ENCODE measurements at regions not wholly inside any gene's neighbourhood (a gene's known extent, or its start where the extent isn't known, plus 50 kb on each side); places are given as distances from the start of the nearest gene placed in this dataset.

DNA sequence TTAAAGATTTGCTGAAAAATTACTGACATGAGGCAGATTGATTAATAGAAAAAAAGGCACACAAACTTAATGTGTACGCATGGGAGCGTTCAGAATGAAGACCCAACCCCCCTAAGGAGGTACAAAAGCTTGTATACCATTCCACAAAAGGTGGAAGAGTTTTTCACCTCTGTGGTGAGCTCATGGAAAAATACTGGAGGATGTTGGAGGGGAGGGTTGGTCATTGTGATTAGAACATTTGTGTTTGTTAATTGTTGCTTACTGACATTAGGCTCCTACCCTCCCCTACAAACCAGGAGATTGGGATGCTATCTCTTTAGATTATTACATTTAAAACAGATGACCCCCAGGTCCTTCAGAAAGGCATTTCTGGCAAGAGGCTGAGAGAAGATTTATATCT, 1973.3 kb downstream of the OLFM4 start:
- Histone ChIP-seq H4K20me1 (ENCODE audit: insufficient read depth, low read length) (no peaks in the 10 kb centered on the region), H3K4me2 (ENCODE audit: insufficient read depth, low read length) (no peak overlapping the region), H3K9me3 (ENCODE audit: low read depth, low read length) (no peaks in the 10 kb centered on the region), H3K4me3 (ENCODE audit: insufficient read depth, low read length) (no peak overlapping the region), H3K4me1 (ENCODE audit: insufficient read depth, low read length) (no peaks in the 10 kb centered on the region), H3K27me3 (ENCODE audit: insufficient read depth, low read length) (no peaks in the 10 kb centered on the region), H2AFZ (ENCODE audit: low read length) (no peak overlapping the region), H3K27ac (ENCODE audit: low read depth, low read length) (no peak overlapping the region), H3K36me3 (ENCODE audit: insufficient read depth, low read length) (no peaks in the 10 kb centered on the region), H3K79me2 (ENCODE audit: insufficient read depth, low read length) (no peaks in the 10 kb centered on the region)
- DNase-seq (ENCODE audit: insufficient read length, low spot score, missing footprints): no peak
- TF ChIP-seq, protein P1, sequence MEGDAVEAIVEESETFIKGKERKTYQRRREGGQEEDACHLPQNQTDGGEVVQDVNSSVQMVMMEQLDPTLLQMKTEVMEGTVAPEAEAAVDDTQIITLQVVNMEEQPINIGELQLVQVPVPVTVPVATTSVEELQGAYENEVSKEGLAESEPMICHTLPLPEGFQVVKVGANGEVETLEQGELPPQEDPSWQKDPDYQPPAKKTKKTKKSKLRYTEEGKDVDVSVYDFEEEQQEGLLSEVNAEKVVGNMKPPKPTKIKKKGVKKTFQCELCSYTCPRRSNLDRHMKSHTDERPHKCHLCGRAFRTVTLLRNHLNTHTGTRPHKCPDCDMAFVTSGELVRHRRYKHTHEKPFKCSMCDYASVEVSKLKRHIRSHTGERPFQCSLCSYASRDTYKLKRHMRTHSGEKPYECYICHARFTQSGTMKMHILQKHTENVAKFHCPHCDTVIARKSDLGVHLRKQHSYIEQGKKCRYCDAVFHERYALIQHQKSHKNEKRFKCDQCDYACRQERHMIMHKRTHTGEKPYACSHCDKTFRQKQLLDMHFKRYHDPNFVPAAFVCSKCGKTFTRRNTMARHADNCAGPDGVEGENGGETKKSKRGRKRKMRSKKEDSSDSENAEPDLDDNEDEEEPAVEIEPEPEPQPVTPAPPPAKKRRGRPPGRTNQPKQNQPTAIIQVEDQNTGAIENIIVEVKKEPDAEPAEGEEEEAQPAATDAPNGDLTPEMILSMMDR (IDR thresholded peaks at IDR 0.05; ENCODE audit: extremely low read depth, low read depth, low read length): no peak

DNA sequence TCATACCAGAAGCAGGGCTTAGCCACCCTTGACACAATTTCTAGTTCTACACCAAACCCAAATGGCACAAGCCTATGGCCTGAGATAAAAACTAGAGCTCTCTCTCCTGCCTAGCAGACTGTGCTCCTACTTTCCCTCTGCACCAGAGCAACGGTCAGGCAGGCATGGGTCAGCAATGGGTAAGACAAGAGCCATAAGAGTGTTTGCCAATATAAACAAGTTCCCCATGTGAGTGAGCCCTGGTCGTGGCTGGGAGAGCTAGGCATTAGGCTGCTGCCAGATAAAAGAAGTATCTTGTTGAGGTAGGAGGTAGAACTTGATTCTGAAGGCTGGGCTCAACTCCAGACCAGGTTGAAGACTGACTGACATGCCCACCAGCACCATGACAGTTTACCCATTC, 1979.1 kb downstream of the OLFM4 start:
- no peaks in the 10 kb centered on the region for H3K79me2 ChIP-seq (ENCODE audit: insufficient read depth, low read length)

GRCh38 chr13:55013051-55013450, 1984.4 kb downstream of the OLFM4 start:
- Histone ChIP-seq H3K4me3 (ENCODE audit: insufficient read depth, low read length) (no peak overlapping the region), H2AFZ (ENCODE audit: low read length) (no peak overlapping the region)

More for the DNA sequence above, 1979.1 kb downstream of the OLFM4 start:
- DNase-seq (ENCODE audit: insufficient read length, low spot score, missing footprints): no peak
- Histone ChIP-seq H3K9me3 (ENCODE audit: low read depth, low read length) (no peaks in the 10 kb centered on the region), H4K20me1 (ENCODE audit: insufficient read depth, low read length) (no peaks in the 10 kb centered on the region), H3K27ac (ENCODE audit: low read depth, low read length) (no peak overlapping the region), H3K4me1 (ENCODE audit: insufficient read depth, low read length) (no peaks in the 10 kb centered on the region), H3K4me2 (ENCODE audit: insufficient read depth, low read length) (no peak overlapping the region), H3K4me3 (ENCODE audit: insufficient read depth, low read length) (no peak overlapping the region), H2AFZ (ENCODE audit: low read length) (no peak overlapping the region), H3K36me3 (ENCODE audit: insufficient read depth, low read length) (no peaks in the 10 kb centered on the region), H3K27me3 (ENCODE audit: insufficient read depth, low read length) (no peaks in the 10 kb centered on the region)
- TF ChIP-seq, protein P1 (IDR thresholded peaks at IDR 0.05; ENCODE audit: extremely low read depth, low read depth, low read length): no peak

DNA sequence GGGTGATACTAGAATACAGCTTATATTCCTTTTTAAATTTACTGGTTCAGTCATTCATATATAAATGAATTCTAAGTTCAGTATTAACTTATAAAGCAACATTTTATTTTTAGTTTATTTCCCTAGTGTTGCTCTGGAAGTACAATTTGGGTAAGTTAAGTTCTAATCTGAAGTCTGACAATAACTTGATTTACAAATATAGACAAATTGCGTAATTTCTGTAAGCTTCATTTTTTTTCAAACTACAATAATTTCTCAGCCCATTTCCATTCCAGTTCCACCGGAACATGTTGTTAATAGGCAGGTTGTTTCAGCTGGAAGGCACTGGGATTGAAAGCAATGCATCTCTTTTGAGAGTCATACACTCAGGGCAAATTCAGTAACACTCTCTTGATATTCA, 2000.7 kb downstream of the OLFM4 start:
- Histone ChIP-seq H4K20me1 (ENCODE audit: insufficient read depth, low read length) (no peaks in the 10 kb centered on the region), H3K4me1 (ENCODE audit: insufficient read depth, low read length) (no peaks in the 10 kb centered on the region), H3K36me3 (ENCODE audit: insufficient read depth, low read length) (no peaks in the 10 kb centered on the region), H2AFZ (ENCODE audit: low read length) (no peak overlapping the region), H3K79me2 (ENCODE audit: insufficient read depth, low read length) (no peaks in the 10 kb centered on the region), H3K9me3 (ENCODE audit: low read depth, low read length) (no peaks in the 10 kb centered on the region), H3K27ac (ENCODE audit: low read depth, low read length) (no peak overlapping the region), H3K4me2 (ENCODE audit: insufficient read depth, low read length) (no peak overlapping the region), H3K27me3 (ENCODE audit: insufficient read depth, low read length) (no peaks in the 10 kb centered on the region), H3K4me3 (ENCODE audit: insufficient read depth, low read length) (no peak overlapping the region)
- no peak for DNase-seq (ENCODE audit: insufficient read length, low spot score, missing footprints)
- TF ChIP-seq, protein P1 (IDR thresholded peaks at IDR 0.05; ENCODE audit: extremely low read depth, low read depth, low read length): no peak

More at GRCh38 chr13:55013051-55013450, 1984.4 kb downstream of the OLFM4 start:
- H3K27ac ChIP-seq (ENCODE audit: low read depth, low read length): no peak overlapping the region
- TF ChIP-seq, protein P1 (IDR thresholded peaks at IDR 0.05; ENCODE audit: extremely low read depth, low read depth, low read length): no peak
- H4K20me1 ChIP-seq (ENCODE audit: insufficient read depth, low read length): no peaks in the 10 kb centered on the region
- H3K9me3 ChIP-seq (ENCODE audit: low read depth, low read length): no peaks in the 10 kb centered on the region
- DNase-seq (ENCODE audit: insufficient read length, low spot score, missing footprints): no peak
- no peaks in the 10 kb centered on the region for H3K36me3 ChIP-seq (ENCODE audit: insufficient read depth, low read length)
- H3K79me2 ChIP-seq (ENCODE audit: insufficient read depth, low read length): no peaks in the 10 kb centered on the region
- no peak overlapping the region for H3K4me2 ChIP-seq (ENCODE audit: insufficient read depth, low read length)
- H3K4me1 ChIP-seq (ENCODE audit: insufficient read depth, low read length): no peaks in the 10 kb centered on the region
- H3K27me3 ChIP-seq (ENCODE audit: insufficient read depth, low read length): no peaks in the 10 kb centered on the region

Data from osteoblast (primary cell).